Naive thymus-derived CD4-positive, alpha-beta T cell (primary cell): ENCODE measurements at regions not wholly inside any gene's neighbourhood (a gene's known extent, or its start where the extent isn't known, plus 50 kb on each side); places are given as distances from the start of the nearest gene placed in this dataset.

Source experiments
- ATAC-seq: fragments of 150-1000 bp; cut with Tn5 transposase; 2 replicates; pipeline ENCODE4 v1.10.0; 2021; ENCODE audit warnings: mild to moderate bottlenecking, moderate library complexity
- CTCF ChIA-PET: fragments of 350-600 bp; sonication (Branson Sonifier 250); formaldehyde crosslinking; loops from one replicate; lab custom pipeline; 2021; ENCODE audit warnings: antibody characterized with exemption; lab: Charles Lee
- POLR2A ChIA-PET: fragments of 350-600 bp; sonication (Branson Sonifier 250); formaldehyde crosslinking; loops from one replicate; lab custom pipeline; 2021; ENCODE audit warnings: antibody characterized with exemption, inconsistent platforms; lab: Charles Lee
- DNase-seq, 9 donors: peaks; one replicate each; pipeline versions ENCODE4 v3.0.0 to v3.0.0-alpha.2; 2020 to 2022; ENCODE audit warnings: mixed read lengths in 1 of 9
- H3K27ac ChIP-seq: one replicate; pipeline ENCODE4 v1.7.0; 2013; ENCODE audit warnings: mild to moderate bottlenecking, low read depth, low read length, moderate library complexity
- H3K27me3 ChIP-seq, 2 donors: one replicate each; pipeline ENCODE4 v1.7.0; 2013; ENCODE audit warnings: low read length in 2 of 2, mild to moderate bottlenecking in 2 of 2, moderate library complexity in 2 of 2; ENCODE audit not compliant: control insufficient read depth in 2 of 2, insufficient read depth in 2 of 2
- H3K36me3 ChIP-seq, 3 experiments: 1 replicate in 2 of 3; 2 replicates in 1 of 3; pipeline ENCODE4 v1.7.0; 2013; ENCODE audit warnings: low read length in 3 of 3, mild to moderate bottlenecking in 3 of 3, moderate library complexity in 1 of 3; ENCODE audit not compliant: insufficient read depth in 3 of 3, control insufficient read depth in 2 of 3
- H3K4me1 ChIP-seq, 2 donors: one replicate each; pipeline ENCODE4 v1.7.0; 2013; ENCODE audit warnings: low read length in 2 of 2, mild to moderate bottlenecking in 2 of 2, moderate library complexity in 1 of 2; ENCODE audit not compliant: control insufficient read depth in 2 of 2, insufficient read depth in 2 of 2
- H3K4me3 ChIP-seq: 2 replicates; pipeline ENCODE4 v1.7.0; 2013; ENCODE audit warnings: mild to moderate bottlenecking, low read length
- H3K9me3 ChIP-seq, 3 experiments: 1 replicate in 2 of 3; 2 replicates in 1 of 3; pipeline ENCODE4 v1.7.0; 2013; ENCODE audit warnings: low read length in 3 of 3; ENCODE audit not compliant: control insufficient read depth in 2 of 3
- H3K27ac Mint-ChIP-seq, 9 donors: one replicate each; pipeline ENCODE4 v1.8.0; 2020 to 2022; ENCODE audit warnings: mixed read lengths in 9 of 9, mild to moderate bottlenecking in 8 of 9, moderate library complexity in 5 of 9, inconsistent platforms in 2 of 9
- H3K27me3 Mint-ChIP-seq, 5 donors: one replicate each; pipeline ENCODE4 v1.8.0; 2021 to 2022; ENCODE audit warnings: mixed read lengths in 5 of 5, mild to moderate bottlenecking in 1 of 5
- H3K36me3 Mint-ChIP-seq, 5 donors: one replicate each; pipeline ENCODE4 v1.8.0; 2020 to 2022; ENCODE audit warnings: mixed read lengths in 5 of 5, mild to moderate bottlenecking in 3 of 5, inconsistent platforms in 1 of 5
- H3K4me1 Mint-ChIP-seq, 7 donors: one replicate each; pipeline ENCODE4 v1.8.0; 2020 to 2022; ENCODE audit warnings: mixed read lengths in 7 of 7, mild to moderate bottlenecking in 3 of 7, inconsistent platforms in 1 of 7
- H3K4me3 Mint-ChIP-seq, 10 donors: one replicate each; pipeline ENCODE4 v1.8.0; 2020 to 2022; ENCODE audit warnings: mild to moderate bottlenecking in 10 of 10, mixed read lengths in 10 of 10, moderate library complexity in 6 of 10, inconsistent platforms in 2 of 10
- H3K9me3 Mint-ChIP-seq, 11 donors: one replicate each; pipeline ENCODE4 v1.8.0; 2020 to 2022; ENCODE audit warnings: mixed read lengths in 11 of 11, mild to moderate bottlenecking in 4 of 11, inconsistent platforms in 1 of 11, moderate library complexity in 1 of 11
- intact Hi-C, 2 donors: fragments of 100-400 bp; cut with micrococcal nuclease; formaldehyde crosslinking; loops; one replicate each; pipeline ENCODE4 v1.15.1; 2023

GRCh38 chr7:42385912-42386311 lies 148.9 kb upstream of the GLI3 start:
- DNase-seq (no peak), ATAC-seq (no peak)
- H3K4me3 ChIP-seq: no peak overlapping the region
- CTCF ChIA-PET: no interaction called here
- peaks cover 0 to 6% (median 0%) of the 10 kb centered on the region in 5 donors for H3K27me3 Mint-ChIP-seq
- no peaks in the 10 kb centered on the region for H3K4me1 ChIP-seq
- H3K27ac Mint-ChIP-seq: no peak overlapping the region
- H3K27ac ChIP-seq: no peak overlapping the region
- H3K9me3 ChIP-seq: no peaks in the 10 kb centered on the region
- no peaks in the 10 kb centered on the region for H3K27me3 ChIP-seq
- POLR2A ChIA-PET: no interaction called here
- intact Hi-C loops: no loop called here
- no peaks in the 10 kb centered on the region for H3K36me3 ChIP-seq
- H3K9me3 Mint-ChIP-seq: peaks cover 0 to 5% (median 1%) of the 10 kb centered on the region in 11 donors
- H3K36me3 Mint-ChIP-seq: no peaks in the 10 kb centered on the region
- no peak overlapping the region for H3K4me3 Mint-ChIP-seq
- H3K4me1 Mint-ChIP-seq: no peaks in the 10 kb centered on the region

GRCh38 chr7:42381161-42381560 lies 144.2 kb upstream of the GLI3 start:
- Mint-ChIP-seq H3K27me3 (no peaks in the 10 kb centered on the region), H3K4me3 (no peak overlapping the region), H3K9me3 (peaks cover 0 to 5% (median 0%) of the 10 kb centered on the region in 11 donors), H3K36me3 (no peaks in the 10 kb centered on the region), H3K27ac (no peak overlapping the region), H3K4me1 (no peaks in the 10 kb centered on the region)
- CTCF ChIA-PET: no interaction called here
- POLR2A ChIA-PET: no interaction called here
- Histone ChIP-seq H3K27ac (no peak overlapping the region), H3K9me3 (no peaks in the 10 kb centered on the region), H3K4me3 (no peak overlapping the region), H3K4me1 (no peaks in the 10 kb centered on the region), H3K27me3 (no peaks in the 10 kb centered on the region), H3K36me3 (no peaks in the 10 kb centered on the region)
- ATAC-seq (no peak), DNase-seq (no peak)
- intact Hi-C loops: no loop called here

- no peaks in the 10 kb centered on the region for H3K27me3 Mint-ChIP-seq
- Histone ChIP-seq H3K36me3 (no peaks in the 10 kb centered on the region), H3K4me1 (no peaks in the 10 kb centered on the region), H3K27ac (no peak overlapping the region), H3K4me3 (no peak overlapping the region), H3K9me3 (no peaks in the 10 kb centered on the region), H3K27me3 (no peaks in the 10 kb centered on the region)
- H3K27ac Mint-ChIP-seq: no peak overlapping the region
- no peak for DNase-seq
- intact Hi-C loops: no loop called here
- peaks cover 0 to 5% (median 0%) of the 10 kb centered on the region in 11 donors for H3K9me3 Mint-ChIP-seq
- H3K4me1 Mint-ChIP-seq: no peaks in the 10 kb centered on the region
- CTCF ChIA-PET: no interaction called here
- POLR2A ChIA-PET: no interaction called here
- no peak for ATAC-seq
- H3K36me3 Mint-ChIP-seq: no peaks in the 10 kb centered on the region
- H3K4me3 Mint-ChIP-seq: no peak overlapping the region
Observed at GRCh38 chr7:42380401-42380800, 143.4 kb upstream of the GLI3 start.

GRCh38 chr7:42378149-42378548 lies 141.1 kb upstream of the GLI3 start:
- Histone ChIP-seq H3K4me3 (no peak overlapping the region), H3K36me3 (no peaks in the 10 kb centered on the region), H3K9me3 (no peaks in the 10 kb centered on the region), H3K27me3 (no peaks in the 10 kb centered on the region), H3K4me1 (no peaks in the 10 kb centered on the region), H3K27ac (no peak overlapping the region)
- peaks cover 0 to 10% (median 0%) of the 10 kb centered on the region in 11 donors for H3K9me3 Mint-ChIP-seq
- no peak overlapping the region for H3K27ac Mint-ChIP-seq
- H3K4me1 Mint-ChIP-seq: no peaks in the 10 kb centered on the region
- H3K4me3 Mint-ChIP-seq: no peak overlapping the region
- ChIA-PET CTCF (no interaction called here), POLR2A (no interaction called here)
- ATAC-seq (no peak), DNase-seq (no peak)
- no peaks in the 10 kb centered on the region for H3K36me3 Mint-ChIP-seq
- intact Hi-C loops: no loop called here
- H3K27me3 Mint-ChIP-seq: peaks cover 0 to 13% (median 7%) of the 10 kb centered on the region in 5 donors

GRCh38 chr7:42373285-42373684 lies 136.3 kb upstream of the GLI3 start:
- ChIA-PET CTCF (no interaction called here), POLR2A (no interaction called here)
- Histone ChIP-seq H3K4me1 (no peaks in the 10 kb centered on the region), H3K36me3 (no peaks in the 10 kb centered on the region), H3K27me3 (no peaks in the 10 kb centered on the region), H3K27ac (no peak overlapping the region), H3K4me3 (no peak overlapping the region), H3K9me3 (no peaks in the 10 kb centered on the region)
- Mint-ChIP-seq H3K4me1 (no peaks in the 10 kb centered on the region), H3K4me3 (no peak overlapping the region), H3K27me3 (peaks cover 0 to 13% (median 7%) of the 10 kb centered on the region in 5 donors), H3K9me3 (peaks cover 2 to 13% (median 4%) of the 10 kb centered on the region in 11 donors), H3K27ac (no peak overlapping the region), H3K36me3 (no peaks in the 10 kb centered on the region)
- DNase-seq (no peak), ATAC-seq (no peak)
- intact Hi-C loops: no loop called here

GRCh38 chr7:42372479-42372878 lies 135.5 kb upstream of the GLI3 start:
- no peak for ATAC-seq
- Histone ChIP-seq H3K4me3 (no peak overlapping the region), H3K9me3 (no peaks in the 10 kb centered on the region), H3K27ac (no peak overlapping the region), H3K27me3 (no peaks in the 10 kb centered on the region), H3K36me3 (no peaks in the 10 kb centered on the region), H3K4me1 (no peaks in the 10 kb centered on the region)
- ChIA-PET CTCF (no interaction called here), POLR2A (no interaction called here)
- Mint-ChIP-seq H3K4me3 (no peak overlapping the region), H3K36me3 (no peaks in the 10 kb centered on the region), H3K27me3 (peaks cover 0 to 13% (median 7%) of the 10 kb centered on the region in 5 donors), H3K27ac (no peak overlapping the region), H3K9me3 (peaks cover 2 to 16% (median 10%) of the 10 kb centered on the region in 11 donors), H3K4me1 (no peaks in the 10 kb centered on the region)
- intact Hi-C loops: no loop called here
- no peak for DNase-seq

- H3K27ac Mint-ChIP-seq: no peak overlapping the region
Observed at GRCh38 chr7:42359946-42360345, 122.9 kb upstream of the GLI3 start.

More at GRCh38 chr7:42359946-42360345, 122.9 kb upstream of the GLI3 start:
- H3K9me3 Mint-ChIP-seq: peaks cover 0 to 34% (median 15%) of the 10 kb centered on the region in 11 donors
- no peak for DNase-seq
- ChIA-PET CTCF (no interaction called here), POLR2A (no interaction called here)
- no peaks in the 10 kb centered on the region for H3K4me1 Mint-ChIP-seq
- Histone ChIP-seq H3K36me3 (no peaks in the 10 kb centered on the region), H3K4me3 (no peak overlapping the region), H3K9me3 (no peaks in the 10 kb centered on the region), H3K4me1 (no peaks in the 10 kb centered on the region), H3K27me3 (no peaks in the 10 kb centered on the region), H3K27ac (no peak overlapping the region)
- ATAC-seq: no peak
- H3K36me3 Mint-ChIP-seq: no peaks in the 10 kb centered on the region
- intact Hi-C loops: no loop called here
- H3K4me3 Mint-ChIP-seq: no peak overlapping the region
- no peaks in the 10 kb centered on the region for H3K27me3 Mint-ChIP-seq
